Activated CD4-positive, alpha-beta T cell treated with anti-CD3 and anti-CD28 coated beads, Interleukin-2, amount 50 U/mL, for 48 hours (primary cell): ENCODE measurements at regions not wholly inside any gene's neighbourhood (a gene's known extent, or its start where the extent isn't known, plus 50 kb on each side); places are given as distances from the start of the nearest gene placed in this dataset.
A peak's percentile ranks its signal among the peaks of the same experiment; 100 is the strongest.

Experiments used
- DNase-seq, 2 experiments: peaks; one replicate each; pipeline ENCODE4 v3.0.0-alpha.2; 2020

DNA sequence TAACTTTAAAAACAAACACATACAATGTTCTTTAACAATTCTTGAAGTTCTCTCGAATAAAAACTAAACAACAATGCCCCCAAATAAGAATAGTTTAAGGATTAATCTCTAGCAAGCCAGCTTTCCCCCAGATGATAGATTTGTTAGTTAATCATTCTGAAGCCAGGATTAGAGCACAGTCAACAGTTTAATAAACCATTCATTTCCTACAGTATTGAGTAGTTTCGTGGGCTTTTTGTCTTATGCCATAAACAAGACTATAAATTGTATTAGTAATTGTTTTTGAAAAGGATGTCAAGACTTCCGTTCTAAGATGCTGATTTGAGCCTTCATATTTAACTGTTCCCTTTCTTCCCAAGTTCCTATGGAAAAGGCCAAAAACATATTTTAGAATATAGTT is 136.6 kb downstream of the PIK3R1 start:
- DNase-seq = no peak

DNA sequence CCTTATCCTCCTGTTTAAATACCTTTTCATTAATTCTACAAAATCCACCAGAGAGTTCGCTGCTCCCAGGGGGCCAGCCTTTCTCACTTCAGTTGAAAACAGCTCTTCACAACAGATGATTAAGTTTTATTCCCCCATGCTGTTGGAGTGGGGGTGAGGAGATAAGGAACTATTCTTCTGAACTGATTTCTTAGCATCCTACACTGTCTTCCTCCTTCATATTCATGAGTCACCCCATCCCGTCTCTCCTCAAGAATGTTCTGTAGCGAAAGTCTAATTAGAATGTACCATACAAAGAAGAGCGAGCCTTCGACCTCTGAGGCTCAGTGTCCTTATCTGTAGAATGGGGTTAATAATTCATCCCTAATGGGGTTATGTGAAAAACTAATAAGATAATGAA is 138.0 kb downstream of the PIK3R1 start:
- DNase-seq = no peak

DNA sequence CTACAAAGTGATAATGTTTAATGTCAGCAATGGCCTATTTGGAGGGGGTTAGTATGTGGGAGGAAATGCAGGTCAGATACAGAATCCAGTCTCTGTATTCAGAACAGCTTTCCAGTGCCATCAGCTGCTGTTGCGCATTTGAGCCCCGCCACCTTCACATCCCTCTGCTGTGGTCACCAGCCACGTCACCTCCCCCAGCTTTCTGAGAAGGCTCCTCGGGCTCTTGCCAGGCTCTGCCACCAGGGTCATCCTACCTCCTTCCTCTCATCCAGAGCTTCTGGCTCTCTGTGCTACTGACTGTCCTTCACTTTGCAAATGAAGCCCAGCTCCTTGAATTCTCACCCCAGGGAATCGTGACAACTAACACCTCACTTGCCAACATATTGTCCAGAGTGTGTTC is 138.8 kb downstream of the PIK3R1 start:
- no peak for DNase-seq

DNA sequence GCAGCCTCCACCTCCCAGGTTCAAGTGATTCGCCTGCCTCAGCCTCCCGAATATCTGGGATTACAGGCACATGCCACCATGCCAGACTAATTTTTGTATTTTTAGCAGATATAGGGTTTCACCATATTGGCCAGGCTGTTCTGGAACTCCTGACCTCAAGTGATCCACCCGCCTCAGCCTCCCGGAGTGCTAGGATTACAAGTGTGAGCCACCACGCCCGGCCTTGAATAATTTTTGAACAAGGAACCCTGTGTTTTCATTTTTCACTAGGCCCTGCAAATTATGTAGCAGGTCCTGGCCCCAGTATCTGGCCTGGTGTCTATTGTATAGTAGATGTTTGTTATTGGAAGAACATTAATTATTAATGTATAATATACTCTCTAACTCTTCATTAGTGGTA is 140.7 kb downstream of the PIK3R1 start:
- no peak for DNase-seq

DNA sequence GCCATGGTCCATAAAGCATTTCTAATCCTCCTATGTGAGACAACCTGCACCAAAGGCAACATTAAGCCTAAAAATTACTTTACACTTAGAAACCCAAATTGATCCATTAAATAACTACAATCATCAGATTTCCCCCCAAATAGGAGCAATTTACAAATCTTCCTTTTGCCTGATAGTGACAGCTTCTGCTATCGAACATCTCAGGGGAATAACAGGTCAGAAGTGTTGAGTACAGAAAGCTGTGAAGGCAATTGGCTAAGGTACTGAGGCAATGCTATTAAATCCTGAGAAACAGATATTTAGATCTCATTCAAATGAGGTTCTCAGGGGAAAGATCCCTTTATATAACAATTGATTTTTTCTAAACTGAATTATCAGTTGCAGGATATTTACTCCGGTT is 141.1 kb downstream of the PIK3R1 start:
- no peak for DNase-seq

DNA sequence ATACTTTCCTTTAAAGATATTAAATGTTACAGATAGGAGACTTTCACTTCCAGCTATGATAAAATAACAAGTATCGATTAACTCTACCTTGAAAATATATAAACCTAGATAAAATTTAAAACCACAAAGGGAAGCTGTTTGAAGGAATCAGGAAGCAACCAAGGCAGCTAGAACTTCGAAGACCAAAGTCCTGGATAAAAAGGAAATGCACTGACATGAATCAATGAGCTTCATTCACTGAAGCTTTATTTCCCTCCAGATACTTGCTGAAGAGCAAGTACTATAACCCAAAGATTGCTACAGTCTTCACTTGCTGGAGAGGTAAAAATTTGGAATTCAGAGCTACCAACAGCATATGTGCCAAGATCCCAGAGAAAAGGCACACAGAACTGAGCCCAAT is 144.1 kb downstream of the PIK3R1 start:
- DNase-seq = no peak

DNA sequence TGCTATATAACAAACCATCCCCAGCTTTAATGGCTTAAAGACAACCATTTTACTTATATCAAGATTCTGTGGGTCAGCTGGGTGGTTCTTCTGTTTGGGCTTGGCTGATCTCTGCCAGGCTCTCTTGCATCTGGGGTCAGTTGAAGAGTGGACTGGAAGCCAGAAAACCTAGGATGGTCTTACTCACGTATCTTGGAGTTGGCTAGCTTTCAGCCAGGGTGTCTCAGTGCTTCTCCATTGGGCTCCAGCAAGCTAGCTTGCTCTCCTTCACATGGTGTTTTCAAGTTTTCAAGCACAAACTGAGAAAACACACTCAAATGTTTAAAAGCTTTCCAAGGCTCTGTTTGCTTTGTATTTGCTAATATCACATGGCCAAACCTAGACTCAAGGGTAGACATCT is 146.8 kb downstream of the PIK3R1 start:
- DNase-seq = no peak

DNA sequence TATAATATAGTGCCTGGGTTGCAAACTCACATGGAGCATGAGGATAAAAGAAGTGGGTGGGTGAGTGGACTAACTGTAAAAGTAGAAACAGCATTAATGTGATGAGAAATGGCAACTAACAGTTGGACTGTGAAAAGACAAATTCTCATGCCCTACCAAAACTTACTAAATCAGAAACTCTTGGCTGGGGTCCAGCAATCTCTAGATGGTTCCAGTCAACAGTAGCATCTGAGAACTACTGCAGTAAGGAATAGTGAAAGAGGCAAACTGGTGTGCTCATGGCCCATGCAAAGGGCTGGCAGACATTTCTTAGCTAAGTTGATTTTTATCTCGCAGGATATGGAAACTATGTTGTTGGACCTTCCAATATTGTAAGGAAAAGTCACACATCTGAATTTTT is 150.3 kb downstream of the PIK3R1 start:
- no peak for DNase-seq

DNA sequence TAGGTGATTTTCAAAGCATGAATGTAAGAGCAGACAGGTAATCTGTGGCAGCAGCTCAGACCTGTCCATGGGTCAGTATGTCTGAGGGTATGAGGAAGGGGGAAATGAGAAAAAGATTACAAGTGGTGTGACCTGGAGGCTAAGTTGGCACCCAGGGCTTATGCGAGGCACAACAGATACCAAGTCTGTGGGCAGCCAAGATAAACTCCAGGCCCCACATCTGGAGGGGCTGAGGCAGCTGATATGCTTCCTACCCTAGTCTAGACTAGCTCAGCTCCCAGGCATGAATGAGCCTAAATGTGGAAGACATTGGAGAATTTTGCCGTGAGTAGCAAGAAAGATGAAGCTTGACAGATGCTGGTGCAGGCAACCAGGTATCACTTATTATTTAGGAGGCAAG is 151.7 kb downstream of the PIK3R1 start:
- DNase-seq = no peak

DNA sequence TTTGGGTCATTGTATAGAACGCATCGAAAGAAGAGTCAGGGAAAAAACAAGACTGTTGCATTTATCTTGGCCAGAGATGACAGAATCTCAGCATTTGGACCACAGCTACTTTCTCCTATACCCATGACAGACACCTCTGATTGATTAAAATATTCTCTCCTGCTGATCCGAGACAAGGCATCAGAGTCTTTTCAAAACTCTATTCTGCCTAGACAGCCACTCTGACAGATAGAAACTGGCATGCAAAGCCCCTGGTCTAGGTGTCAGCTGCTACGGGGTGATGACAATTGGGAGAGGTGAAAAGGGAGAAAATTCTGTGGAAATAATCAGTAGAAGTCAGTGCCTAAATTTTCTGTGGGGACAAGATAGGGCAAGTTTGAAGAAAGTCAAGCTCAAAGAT is 152.2 kb downstream of the PIK3R1 start:
- DNase-seq = no peak

DNA sequence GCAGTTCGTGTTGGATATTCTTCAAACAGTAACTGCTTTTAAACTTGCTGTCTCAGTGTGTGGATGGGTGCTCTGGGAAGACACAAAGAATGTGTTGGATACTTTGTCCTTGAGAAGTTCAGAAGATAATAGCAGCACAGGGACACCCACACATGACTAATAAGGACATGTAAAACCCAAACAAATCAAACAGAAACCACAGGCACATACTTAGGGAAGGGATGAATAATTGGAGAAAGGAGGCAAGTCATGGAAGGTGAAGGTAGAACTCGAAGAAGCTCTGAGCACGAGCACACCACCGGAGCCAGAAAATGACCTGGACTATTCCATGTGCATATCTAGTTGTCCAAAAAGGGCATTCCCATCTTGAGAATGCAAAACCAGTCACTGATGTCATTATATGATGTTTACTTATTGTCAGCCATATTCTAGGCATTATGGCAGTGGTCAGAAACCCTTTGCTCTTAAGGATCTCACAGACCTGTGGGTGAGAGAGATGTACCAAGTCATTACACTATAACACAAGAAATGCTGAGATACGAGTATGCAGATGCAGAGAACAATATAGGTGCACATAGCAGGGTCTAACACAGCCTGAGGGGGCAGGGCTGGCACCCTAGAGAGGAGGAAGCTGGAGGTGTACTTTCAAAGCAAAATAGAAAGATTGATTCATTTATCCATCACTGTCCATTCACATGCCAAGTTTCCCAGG is 152.9 kb downstream of the PIK3R1 start:
- peak; percentile 10 to 16 for DNase-seq

DNA sequence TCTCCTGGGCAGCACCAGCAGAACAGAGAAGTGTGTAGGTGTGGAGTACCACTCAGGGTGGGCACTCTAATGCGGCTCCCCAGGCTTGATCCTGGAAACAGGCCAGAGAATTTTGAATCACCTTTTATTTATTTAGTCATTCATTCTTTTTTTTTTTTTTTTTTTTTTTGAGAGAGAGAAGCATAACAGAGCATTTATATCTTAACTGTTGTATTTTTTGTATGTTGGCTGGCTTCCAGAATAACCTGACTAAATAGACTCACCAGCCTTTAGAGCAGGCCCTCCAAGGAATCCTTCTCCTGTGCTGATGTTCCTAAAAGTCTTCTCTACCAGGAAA is 153.4 kb downstream of the PIK3R1 start:
- DNase-seq = no peak

DNA sequence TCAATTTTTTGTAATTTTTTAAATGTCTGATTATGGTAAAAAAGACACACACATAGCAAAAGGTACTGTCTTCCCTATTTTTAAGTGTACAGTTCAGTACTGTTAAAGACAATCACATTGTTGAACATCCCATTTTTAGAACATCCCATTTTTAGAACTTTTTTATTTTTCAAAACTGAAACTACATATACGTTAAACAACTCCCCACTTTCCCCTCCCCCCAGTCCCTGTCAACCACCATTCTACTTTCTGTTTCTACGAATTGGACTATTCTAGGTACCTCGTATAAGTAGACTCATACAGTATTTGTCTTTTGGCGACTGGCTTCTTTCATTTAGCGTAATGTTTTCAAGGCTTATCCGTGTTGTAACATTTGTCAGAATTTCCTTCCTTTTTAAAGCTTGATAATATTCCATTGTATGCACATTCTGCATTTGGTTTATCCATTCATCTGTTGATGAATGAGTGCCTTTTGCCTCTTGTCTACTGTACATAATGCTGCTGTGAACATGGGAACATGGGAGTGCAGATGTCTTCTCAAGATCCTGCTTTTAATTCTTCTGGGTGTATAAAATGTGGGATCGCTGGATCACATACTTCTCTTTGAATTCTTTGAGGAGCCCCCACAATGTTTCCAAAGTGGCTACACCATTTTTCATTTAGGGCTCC is 154.0 kb downstream of the PIK3R1 start:
- DNase-seq = peak; percentile 41 to 57

DNA sequence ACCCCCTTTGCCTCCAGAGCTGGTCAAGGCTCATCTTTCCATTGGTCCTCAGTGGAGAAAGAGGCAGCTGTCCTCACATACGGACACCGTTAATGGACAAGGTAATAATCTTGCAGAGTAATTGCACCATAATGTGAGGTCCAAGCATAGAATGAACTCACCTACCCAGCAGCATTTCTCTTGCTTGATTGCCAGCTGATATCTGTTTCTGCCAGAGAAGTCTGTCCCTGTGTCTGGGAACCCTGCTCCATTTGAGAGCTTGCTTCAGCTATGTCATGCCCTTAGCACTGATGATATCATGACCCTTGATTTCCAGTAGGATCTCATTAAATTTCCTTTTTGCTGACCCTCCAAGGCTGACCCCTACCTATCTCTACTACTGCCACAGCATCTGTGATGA is 154.6 kb downstream of the PIK3R1 start:
- no peak for DNase-seq

DNA sequence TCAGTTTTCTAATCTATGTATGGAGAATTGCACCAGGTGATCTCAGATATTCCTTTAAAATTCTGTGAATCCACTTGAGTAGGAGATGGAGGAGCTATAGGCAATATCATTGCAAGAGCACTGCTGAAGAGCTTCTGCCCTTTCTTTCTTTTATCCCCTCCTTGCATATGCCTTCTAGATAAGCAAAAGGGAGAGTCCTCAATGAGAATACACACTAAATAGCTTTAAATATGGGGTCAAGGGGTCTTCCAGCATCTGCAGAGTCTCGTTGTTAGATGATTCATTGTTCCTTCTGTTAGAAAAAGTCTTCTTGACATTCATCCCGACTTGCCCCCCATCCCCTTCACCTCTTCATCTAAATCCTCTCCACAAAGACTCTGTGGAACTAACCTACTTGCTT is 156.1 kb downstream of the PIK3R1 start:
- DNase-seq = no peak

DNA sequence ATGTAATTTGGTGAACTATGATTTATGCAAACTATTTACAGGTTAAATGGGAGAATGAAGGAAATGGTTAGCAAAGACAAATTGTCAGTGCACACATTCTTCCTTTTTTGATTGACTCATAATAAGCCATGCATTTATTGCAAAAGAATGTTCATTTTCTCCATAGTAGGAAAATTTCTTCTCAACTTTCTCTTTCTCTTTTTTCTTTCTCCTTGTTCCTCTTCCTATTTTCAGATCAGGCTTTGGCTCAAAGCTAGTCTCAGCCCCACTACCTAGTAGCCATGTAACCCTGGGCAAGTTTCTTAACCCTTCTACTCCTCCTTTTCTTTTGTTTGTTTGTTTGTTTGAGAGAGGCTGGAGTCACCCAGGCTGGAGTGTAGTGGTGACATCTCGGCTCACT is 156.6 kb downstream of the PIK3R1 start:
- DNase-seq = no peak

DNA sequence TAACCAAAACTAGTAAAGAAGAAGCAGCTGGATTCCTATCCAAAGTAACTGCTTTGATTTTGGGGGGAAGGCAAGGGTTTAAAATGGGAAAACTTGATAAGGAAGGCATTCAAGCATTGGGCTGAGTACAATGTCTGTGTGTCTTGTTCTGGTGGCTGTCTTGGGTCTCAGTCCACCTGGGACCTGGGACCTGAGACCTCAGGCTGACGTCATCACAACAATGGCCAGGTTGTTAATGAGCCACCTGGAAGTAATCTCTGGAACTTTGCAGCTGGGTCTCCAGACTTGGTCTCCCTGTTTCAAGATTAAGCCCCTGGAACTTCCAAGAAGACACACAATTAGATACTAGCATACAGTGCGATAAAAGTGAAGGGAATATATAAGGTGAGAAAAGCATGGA is 157.5 kb downstream of the PIK3R1 start:
- no peak for DNase-seq

DNA sequence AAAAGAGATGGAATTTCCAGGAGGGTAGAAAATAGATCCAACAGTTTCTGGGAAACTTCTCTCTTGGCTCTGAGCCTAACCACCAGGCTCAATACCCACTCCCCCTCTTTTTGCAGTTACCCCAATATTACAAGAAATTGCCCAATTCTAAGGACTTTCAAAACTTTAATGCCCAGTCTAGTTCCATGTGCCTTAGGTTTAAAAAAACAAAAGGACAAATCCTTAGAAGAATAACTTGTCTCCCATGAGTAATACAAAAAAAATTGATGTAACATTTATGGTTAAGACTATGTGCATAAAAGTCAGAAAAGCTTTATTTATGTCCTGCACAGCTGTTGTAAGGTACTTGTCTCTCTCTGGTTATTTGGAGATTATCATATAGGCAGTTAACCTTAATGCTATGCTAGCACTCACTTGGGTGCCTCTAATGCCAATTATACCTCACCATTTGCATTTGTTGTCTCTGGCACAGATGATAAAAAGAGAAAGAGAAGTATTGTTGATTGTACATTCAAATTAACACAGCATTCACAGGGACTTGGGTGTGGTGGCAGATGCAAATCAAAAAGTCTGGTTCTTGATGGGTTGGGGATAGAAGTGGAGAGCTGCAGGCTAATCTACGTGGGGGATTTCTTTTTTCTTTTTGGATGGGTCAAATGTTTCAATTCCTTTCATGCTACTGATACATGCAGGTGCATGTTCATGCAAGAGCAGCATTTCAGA is 159.4 kb downstream of the PIK3R1 start:
- no peak for DNase-seq

DNA sequence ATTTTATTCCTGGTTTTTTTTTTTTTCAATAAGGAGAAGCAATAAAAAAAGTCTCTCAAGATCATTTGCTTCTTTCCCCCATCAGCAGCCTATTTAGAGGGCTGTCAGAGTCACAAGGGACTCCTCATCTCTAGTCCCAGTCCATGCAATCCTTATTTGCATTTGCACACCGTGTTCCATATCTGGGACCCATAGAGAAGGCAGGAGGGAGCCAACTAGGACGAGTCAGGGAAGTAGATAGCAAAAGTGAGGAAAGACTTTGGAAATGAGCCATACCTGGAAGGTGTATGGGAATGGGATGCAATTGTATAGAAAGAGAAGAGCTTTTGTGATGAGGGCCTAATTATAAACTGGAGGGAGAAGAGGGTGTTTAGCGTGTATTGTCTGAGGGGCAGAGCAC is 160.0 kb downstream of the PIK3R1 start:
- no peak for DNase-seq

DNA sequence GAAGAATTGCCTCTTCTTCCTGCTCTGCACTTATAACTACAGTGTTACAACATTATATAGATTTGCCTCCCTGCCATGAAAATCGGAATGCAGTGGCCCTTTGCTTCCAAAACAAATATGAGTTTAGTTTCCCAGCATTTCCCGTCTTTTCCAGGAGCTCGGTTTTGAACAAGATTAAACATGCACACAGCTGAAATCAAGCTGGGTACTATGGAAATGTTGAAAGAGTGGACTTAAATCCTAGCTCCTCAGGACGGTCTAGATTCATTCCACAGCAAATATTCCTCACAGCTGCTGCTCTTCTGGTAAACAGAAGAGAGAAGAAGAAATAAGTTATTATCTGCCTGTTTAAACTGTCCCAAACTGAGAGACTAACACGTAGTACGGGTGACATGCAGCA is 161.4 kb downstream of the PIK3R1 start:
- DNase-seq = no peak

DNA sequence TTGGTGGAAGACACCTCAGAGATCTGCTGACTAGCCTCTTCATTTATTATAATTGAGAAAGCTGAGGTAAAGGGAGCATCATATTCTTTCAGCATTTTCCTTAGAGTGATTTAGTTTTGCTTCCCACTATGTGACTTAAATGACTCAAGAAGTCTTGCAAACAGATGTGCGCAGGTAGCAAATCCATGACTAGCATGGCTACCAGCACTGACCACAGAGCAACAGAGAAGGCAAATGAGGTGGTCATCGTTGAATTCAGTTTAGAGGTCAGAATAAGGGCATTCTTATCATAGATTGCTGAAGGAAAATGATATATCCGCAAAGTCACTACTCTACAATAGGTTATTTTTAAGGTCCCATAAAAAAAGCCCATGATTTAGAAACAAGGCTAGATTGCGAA is 162.2 kb downstream of the PIK3R1 start:
- no peak for DNase-seq

DNA sequence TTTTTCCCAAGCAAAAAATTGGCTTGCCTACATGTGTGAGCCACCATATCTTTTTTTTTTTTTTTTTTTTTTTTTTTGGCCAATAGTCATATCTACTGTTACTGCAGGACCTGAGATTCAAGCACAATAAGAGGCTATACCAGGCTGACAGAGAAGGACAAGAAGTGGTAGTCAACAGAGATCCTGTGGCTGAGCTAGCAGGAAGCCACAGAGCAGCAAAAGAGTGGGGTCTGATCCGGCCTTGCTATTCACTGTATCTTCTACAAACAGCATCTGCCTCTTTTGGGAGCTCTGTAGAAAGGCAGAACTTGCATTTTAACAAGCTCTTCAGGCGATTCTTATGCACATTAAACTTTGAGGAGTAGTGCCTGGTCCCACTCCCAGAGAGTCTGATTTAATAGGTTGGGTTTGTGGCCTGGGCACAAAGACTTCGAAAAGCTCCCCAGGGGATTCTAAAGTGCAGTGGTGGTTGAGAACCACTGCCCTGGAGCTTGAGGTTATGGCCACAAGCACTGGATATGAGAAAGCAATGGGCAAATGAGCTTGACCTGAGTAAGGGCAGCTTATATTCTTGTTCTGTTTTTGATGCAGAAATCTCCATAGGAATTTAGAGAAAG is 162.8 kb downstream of the PIK3R1 start:
- no peak for DNase-seq

DNA sequence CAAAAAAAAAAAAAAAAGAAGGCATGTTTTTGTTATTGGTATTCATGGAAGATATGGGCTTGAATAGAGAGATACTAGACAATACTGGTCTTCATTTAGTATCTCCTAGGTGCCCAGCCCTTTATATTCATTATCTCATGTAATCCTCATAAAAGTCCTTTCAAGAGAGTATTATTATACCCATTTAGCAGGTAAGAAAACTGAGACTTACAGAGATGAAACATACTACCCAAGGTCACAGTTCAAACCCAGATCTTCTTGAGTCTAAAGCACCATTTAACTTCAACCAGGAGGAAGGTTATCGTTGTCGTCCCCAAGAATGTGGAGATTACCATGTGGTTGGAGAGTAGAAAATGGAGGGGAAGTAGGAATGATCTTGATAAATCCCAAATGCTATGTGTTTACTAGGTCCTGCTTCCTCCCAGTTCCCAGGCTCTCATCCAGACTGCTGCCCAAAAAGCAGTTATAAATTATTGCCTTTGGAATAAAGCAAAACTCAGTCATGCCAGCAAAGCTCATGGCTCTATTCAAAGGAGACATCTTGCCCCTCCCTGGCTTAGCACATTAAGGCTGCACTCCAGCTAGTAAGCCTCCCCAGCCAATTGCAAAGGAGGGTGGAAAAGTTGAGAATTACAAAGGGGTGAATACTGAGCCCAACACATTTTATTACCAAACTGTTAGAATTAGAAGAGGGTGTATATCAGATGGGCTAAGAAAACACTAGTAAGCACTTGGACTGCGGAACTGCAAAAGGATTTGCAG is 163.9 kb downstream of the PIK3R1 start:
- no peak for DNase-seq
